ENCODE measurements at regions not wholly inside any gene's neighbourhood (a gene's known extent, or its start where the extent isn't known, plus 50 kb on each side); places are given as distances from the start of the nearest gene placed in this dataset.
A peak's percentile ranks its signal among the peaks of the same experiment; 100 is the strongest.

DNA sequence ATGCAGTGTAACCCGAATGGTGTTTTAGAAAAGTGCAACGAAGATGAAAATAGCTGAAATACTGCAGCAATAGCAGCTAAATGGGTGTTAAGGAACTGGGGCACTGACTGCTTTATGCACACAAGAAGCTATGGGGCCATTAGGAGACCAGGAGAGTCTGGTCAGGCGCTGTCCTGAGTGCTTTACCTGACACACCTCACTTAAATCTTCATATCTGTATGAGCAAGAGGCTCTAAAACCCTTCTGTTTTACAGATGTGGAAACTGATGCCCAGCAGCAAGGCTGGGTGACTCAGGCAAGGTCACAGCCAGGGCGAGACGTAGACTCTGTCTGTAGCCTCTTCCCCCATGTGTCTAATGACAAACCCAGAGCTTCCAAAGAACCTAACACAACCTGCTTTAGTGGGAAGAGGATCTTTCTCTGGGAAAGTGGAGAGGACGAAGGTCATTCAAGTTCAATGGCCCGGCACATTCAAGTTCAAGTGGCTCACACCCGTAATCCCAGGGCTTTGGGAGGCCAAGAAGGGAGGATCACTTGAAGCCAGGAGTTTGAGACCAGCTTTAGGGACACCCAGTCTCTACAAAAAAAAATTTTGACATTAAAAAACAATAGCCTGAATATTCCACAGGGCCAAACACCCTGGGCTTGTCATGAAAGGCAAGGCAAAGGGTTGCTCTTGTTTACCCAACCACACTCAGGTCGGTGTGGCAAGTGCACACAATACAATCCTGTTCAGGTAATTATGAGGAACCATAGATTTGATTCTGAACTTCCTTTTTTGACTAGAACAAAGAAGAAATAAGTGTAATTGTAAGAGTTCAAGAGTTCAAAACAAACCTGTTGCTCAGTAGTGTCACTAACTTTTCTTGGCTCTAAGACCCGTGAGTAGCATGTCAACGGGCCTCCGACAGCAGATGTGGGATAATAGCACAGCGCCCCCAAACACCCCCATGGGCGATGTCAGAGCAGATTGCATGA, 53.7 kb upstream of the KLF6 start:
- peak; percentile 54 for DNase-seq (ENCODE audit: low spot score)
- peak; percentile 58 for FAIRE-seq

DNA sequence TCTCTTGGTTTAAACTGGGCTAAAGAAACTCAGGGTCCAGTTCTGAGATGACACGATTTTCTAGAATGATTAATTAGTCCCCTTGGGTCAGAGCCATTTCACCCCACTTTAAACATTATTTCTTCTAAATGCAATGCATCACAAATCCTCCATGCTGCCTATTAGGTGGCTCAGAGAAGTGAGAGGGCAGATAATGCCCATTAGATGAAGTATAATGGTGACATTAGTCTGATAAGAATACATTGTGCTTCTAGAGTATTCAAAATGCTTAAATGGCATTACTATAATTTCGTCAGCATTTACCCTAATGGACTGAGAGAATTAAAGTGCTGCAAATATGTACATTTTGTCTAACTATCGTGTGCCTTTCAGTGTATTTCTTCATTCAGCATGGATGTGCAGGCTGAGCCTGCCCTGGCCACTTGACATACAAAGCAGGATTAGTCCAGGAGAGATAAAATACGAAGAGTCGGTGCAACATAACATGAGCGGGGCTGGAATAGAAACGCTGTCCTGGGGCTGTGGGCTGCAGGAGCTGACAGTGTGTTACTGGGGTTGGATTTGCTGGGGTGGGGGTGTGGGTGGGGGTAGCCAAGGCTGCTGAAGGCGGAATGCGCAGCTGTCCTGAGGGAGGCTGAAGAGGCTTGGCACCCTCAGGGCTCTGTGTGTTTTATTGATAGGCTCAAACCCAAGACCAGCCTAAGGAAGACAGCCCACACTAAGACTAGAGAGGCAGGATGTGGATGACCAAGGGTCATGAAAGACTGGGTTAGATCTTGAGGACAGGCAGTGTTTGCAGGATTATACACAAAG, 52.8 kb upstream of the KLF6 start:
- FAIRE-seq = no peak
- DNase-seq (ENCODE audit: low spot score) = no peak

GRCh38 chr10:3836222-3836820, 51.3 kb upstream of the KLF6 start:
- no peak for FAIRE-seq
- no peak for DNase-seq (ENCODE audit: low spot score)

DNA sequence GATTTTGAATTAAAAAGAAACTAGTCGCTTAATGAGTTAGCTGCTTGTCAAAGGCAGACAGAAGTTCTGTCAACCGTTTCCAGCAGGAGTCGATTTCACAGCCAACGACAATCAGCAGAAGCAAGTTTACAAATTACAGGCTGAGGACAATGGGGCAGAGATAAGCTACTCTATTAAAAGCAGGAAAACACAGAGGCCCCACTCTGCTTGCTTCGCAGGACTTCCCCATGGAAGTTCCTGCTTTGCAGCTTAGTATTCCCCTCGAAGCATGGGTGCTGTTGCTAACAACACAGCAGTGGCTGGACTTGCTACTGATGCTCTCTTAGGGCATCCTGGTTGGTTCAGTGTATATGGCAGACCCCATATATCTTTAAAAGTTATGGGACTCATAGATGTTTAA, 50.8 kb upstream of the KLF6 start:
- no peak for DNase-seq (ENCODE audit: low spot score)
- no peak for FAIRE-seq

- FAIRE-seq (no peak), DNase-seq (ENCODE audit: low spot score) (no peak)
Observed at GRCh38 chr10:3834947-3835346, 49.9 kb upstream of the KLF6 start.
